ENCODE measurements at regions not wholly inside any gene's neighbourhood (a gene's known extent, or its start where the extent isn't known, plus 50 kb on each side); places are given as distances from the start of the nearest gene placed in this dataset.

- no peak overlapping the region for H3K27ac ChIP-seq (ENCODE audit: low read depth, low read length)
- H3K18ac ChIP-seq (ENCODE audit: extremely low read depth, low read length) = no peak overlapping the region
- no peak overlapping the region for H3K4me3 ChIP-seq (ENCODE audit: extremely low read depth in 1 of 4, insufficient read depth in 2 of 4, low read depth in 3 of 4, low read length in 4 of 4)
- no peaks in the 10 kb centered on the region for H3K4me1 ChIP-seq (replicated peaks in 1 of 4; ENCODE audit: control insufficient read depth in 3 of 4, insufficient read depth in 4 of 4, low read length in 3 of 4)
- H2BK5ac ChIP-seq (ENCODE audit: low read depth, low read length) = no peak overlapping the region
- H3K56ac ChIP-seq (replicated peaks; ENCODE audit: insufficient read length, low read depth, low read length) = no peak overlapping the region
- no peak overlapping the region for H2BK12ac ChIP-seq (ENCODE audit: low read depth, low read length)
- H3K14ac ChIP-seq (ENCODE audit: insufficient read length) = no peak overlapping the region
- no peak overlapping the region for H3K23ac ChIP-seq (ENCODE audit: insufficient read length)
- no peaks in the 10 kb centered on the region for H3K27me3 ChIP-seq (replicated peaks in 1 of 4; ENCODE audit: control insufficient read depth in 3 of 4, extremely low read depth in 1 of 4, insufficient read depth in 3 of 4, low read length in 3 of 4)
- no peak overlapping the region for H3K9ac ChIP-seq (replicated peaks in 1 of 4; ENCODE audit: extremely low read depth in 1 of 4, low read depth in 3 of 4, low read length in 3 of 4)
- no peak for DNase-seq (ENCODE audit: low read depth in 1 of 2, low spot score in 2 of 2)
- ChIA-PET CTCF (ENCODE audit: partially characterized antibody) (interaction anchor here (0.7 to 3.1 kb wide), 2 partner anchors 11 to 164 kb away, joined by 3 to 15 read pairs; no protein-coding TSS in a partner anchor), POLR2A (ENCODE audit: partially characterized antibody) (interaction anchor here (1.6 kb wide), 1 partner anchor 11 kb away, joined by 3 read pairs; no protein-coding TSS in a partner anchor)
- no peak overlapping the region for H4K5ac ChIP-seq (ENCODE audit: insufficient read length, low read depth, low read length)
- WGBS, 2 experiments (ENCODE audit: extremely low coverage in 1 of 2, insufficient coverage in 1 of 2, insufficient read length in 1 of 2, insufficient replicate concordance in 2 of 2, low coverage in 1 of 2, low lambda C conversion rate in 2 of 2, missing lambda C conversion rate in 1 of 2) = 89% methylated on average over 7 of the region's 7 CpGs; no CpG with 5 or more reads in 1 of the 2 experiments
- no peak overlapping the region for H2BK20ac ChIP-seq (ENCODE audit: low read length)
- H3K4me2 ChIP-seq (ENCODE audit: insufficient read depth in 1 of 2, low read depth in 2 of 2, low read length in 2 of 2) = no peak overlapping the region
- 0 out of 2 replicates have a peak, but pooled peaks cover 2% of the 10 kb centered on the region for H3K23me2 ChIP-seq (ENCODE audit: low read depth, low read length)
- H3K36me3 ChIP-seq (ENCODE audit: control insufficient read depth in 2 of 4, insufficient read depth in 4 of 4, low read length in 3 of 4) = 0 out of 8 replicates have a peak, but pooled peaks cover 0 to 3% (median 0%) of the 10 kb centered on the region in 4 experiments
- H4K20me1 ChIP-seq (replicated peaks in 1 of 2; ENCODE audit: control insufficient read depth in 1 of 2, insufficient read depth in 2 of 2, low read length in 2 of 2) = no peaks in the 10 kb centered on the region
- H3K9me3 ChIP-seq (ENCODE audit: insufficient read depth in 2 of 2, low read depth in 1 of 2, low read length in 1 of 2) = no peaks in the 10 kb centered on the region
- no peak overlapping the region for H2AK5ac ChIP-seq (ENCODE audit: low read depth, low read length)
- no peak for FAIRE-seq
- H4K8ac ChIP-seq (ENCODE audit: extremely low read depth, insufficient read depth, low read length) = no peak overlapping the region
- no peak overlapping the region for H2BK120ac ChIP-seq (replicated peaks; ENCODE audit: low read depth, low read length)
- H2BK15ac ChIP-seq (ENCODE audit: low read length) = no peak overlapping the region
- H2AFZ ChIP-seq (ENCODE audit: low read length) = no peak overlapping the region
- H3K79me2 ChIP-seq (ENCODE audit: control insufficient read depth in 1 of 2, insufficient read depth in 2 of 2, low read length in 2 of 2) = no peaks in the 10 kb centered on the region
- H4K91ac ChIP-seq (replicated peaks; ENCODE audit: insufficient read length, low read length) = no peak overlapping the region
- H3K4ac ChIP-seq (replicated peaks; ENCODE audit: insufficient read length, low read depth, low read length) = no peak overlapping the region
- H3K79me1 ChIP-seq (ENCODE audit: low read depth, low read length) = no peaks in the 10 kb centered on the region
- no peak for TF ChIP-seq SIRT6 (IDR thresholded peaks at IDR 0.05; ENCODE audit: low read length)
- no peak for TF ChIP-seq CTCF (IDR thresholded peaks at IDR 0.05; ENCODE audit: control extremely low read depth in 1 of 3, insufficient read depth in 1 of 3, low read depth in 1 of 3, low read length in 3 of 3)
- no peak for TF ChIP-seq GTF2F1 (IDR thresholded peaks at IDR 0.05; ENCODE audit: borderline replicate concordance, low read depth, low read length)
- no peak for TF ChIP-seq YY1 (IDR thresholded peaks at IDR 0.05; ENCODE audit: low read depth, low read length)
- TF ChIP-seq RFX5 (IDR thresholded peaks at IDR 0.05; ENCODE audit: borderline replicate concordance, low read depth, low read length) = no peak
- no peak for TF ChIP-seq SP1 (IDR thresholded peaks at IDR 0.05; ENCODE audit: low read depth, low read length)
- TF ChIP-seq EGR1 (IDR thresholded peaks at IDR 0.05; ENCODE audit: borderline replicate concordance, low read depth, low read length) = no peak
- TF ChIP-seq USF2 (IDR thresholded peaks at IDR 0.05; ENCODE audit: low read length) = no peak
- no peak for TF ChIP-seq KDM1A (IDR thresholded peaks at IDR 0.05; ENCODE audit: borderline replicate concordance, low read length)
- TF ChIP-seq RBBP5 (IDR thresholded peaks at IDR 0.05; ENCODE audit: borderline replicate concordance, low read depth, low read length) = no peak
- no peak for TF ChIP-seq POLR2A (IDR thresholded peaks at IDR 0.05; ENCODE audit: control extremely low read depth in 1 of 2, low read depth in 2 of 2, low read length in 2 of 2)
These were observed 134.2 kb upstream of the NEBL start for GRCh38 chr10:21031232-21031795.
